ENCODE measurements at regions not wholly inside any gene's neighbourhood (a gene's known extent, or its start where the extent isn't known, plus 50 kb on each side); places are given as distances from the start of the nearest gene placed in this dataset.

DNA sequence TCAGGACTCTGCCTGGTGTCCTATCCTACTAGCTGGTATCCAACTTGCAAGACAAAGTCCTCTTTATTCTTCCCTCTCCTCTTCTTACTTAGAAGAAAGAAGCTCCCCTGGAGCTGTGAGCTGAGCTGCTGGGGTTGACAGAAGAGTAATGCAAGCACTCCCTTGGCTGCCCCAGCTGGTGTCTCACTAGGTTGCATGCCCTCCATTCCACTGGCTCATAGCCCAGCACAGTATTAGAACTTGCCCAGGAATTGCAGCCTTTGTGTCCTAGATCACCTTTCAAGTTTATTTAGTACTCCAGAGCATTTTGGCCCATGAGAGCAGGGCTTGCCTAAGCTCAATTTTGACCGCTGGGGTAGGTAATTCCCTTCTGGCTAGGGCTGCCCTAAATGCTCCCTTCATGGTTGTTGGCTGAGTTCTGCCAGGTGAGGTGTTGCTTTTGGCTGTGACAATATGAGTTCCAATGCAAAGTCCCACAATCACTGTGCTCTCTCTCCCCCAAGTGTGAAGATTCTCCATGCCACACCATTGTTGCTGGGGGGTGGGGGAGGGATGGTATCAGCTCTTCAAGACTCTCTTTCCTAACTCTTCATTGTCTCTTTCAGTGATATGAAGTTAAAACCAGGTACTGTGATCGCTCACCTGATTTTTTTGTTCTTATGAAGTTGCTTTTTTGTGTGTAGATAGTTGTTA is 317.4 kb upstream of the DDHD1 start:
- H3K14ac ChIP-seq (ENCODE audit: insufficient read length), result no peak overlapping the region
- H2BK5ac ChIP-seq (ENCODE audit: low read depth, low read length), result no peak overlapping the region
- CTCF ChIA-PET (ENCODE audit: partially characterized antibody), result interaction anchor here (1.1 to 1.5 kb wide), 3 partner anchors 10 to 39 kb away, joined by 3 to 4 read pairs (median 4); no protein-coding TSS in a partner anchor
- no peak overlapping the region for H3K18ac ChIP-seq (ENCODE audit: extremely low read depth, low read length)
- no peaks in the 10 kb centered on the region for H3K79me2 ChIP-seq (ENCODE audit: control insufficient read depth in 1 of 2, insufficient read depth in 2 of 2, low read length in 2 of 2)
- no peak overlapping the region for H2AFZ ChIP-seq (ENCODE audit: low read length)
- no peak overlapping the region for H2BK15ac ChIP-seq (ENCODE audit: low read length)
- H3K23me2 ChIP-seq (ENCODE audit: low read depth, low read length), result no peaks in the 10 kb centered on the region
- no peak overlapping the region for H3K4ac ChIP-seq (replicated peaks; ENCODE audit: insufficient read length, low read depth, low read length)
- no peaks in the 10 kb centered on the region for H3K27me3 ChIP-seq (replicated peaks in 1 of 4; ENCODE audit: control insufficient read depth in 3 of 4, extremely low read depth in 1 of 4, insufficient read depth in 3 of 4, low read length in 3 of 4)
- POLR2A ChIA-PET (ENCODE audit: partially characterized antibody), result interaction anchor here (0.9 kb wide), 1 partner anchor 11 kb away, joined by 4 read pairs; no protein-coding TSS in a partner anchor
- no peaks in the 10 kb centered on the region for H4K20me1 ChIP-seq (replicated peaks in 1 of 2; ENCODE audit: control insufficient read depth in 1 of 2, insufficient read depth in 2 of 2, low read length in 2 of 2)
- DNase-seq (ENCODE audit: low read depth in 1 of 2, low spot score in 2 of 2) (no peak), FAIRE-seq (no peak)
- no peak for TF ChIP-seq SP1 (IDR thresholded peaks at IDR 0.05; ENCODE audit: low read depth, low read length)
- no peak for TF ChIP-seq GTF2F1 (IDR thresholded peaks at IDR 0.05; ENCODE audit: borderline replicate concordance, low read depth, low read length)
- no peak for TF ChIP-seq FOSL1 (IDR thresholded peaks at IDR 0.05; ENCODE audit: insufficient read depth, low read depth, low read length)
- TF ChIP-seq, protein P1, sequence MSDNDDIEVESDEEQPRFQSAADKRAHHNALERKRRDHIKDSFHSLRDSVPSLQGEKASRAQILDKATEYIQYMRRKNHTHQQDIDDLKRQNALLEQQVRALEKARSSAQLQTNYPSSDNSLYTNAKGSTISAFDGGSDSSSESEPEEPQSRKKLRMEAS (IDR thresholded peaks at IDR 0.05), result no peak
- no peak for TF ChIP-seq SIRT6 (IDR thresholded peaks at IDR 0.05; ENCODE audit: low read length)
- no peak for TF ChIP-seq KDM1A (IDR thresholded peaks at IDR 0.05; ENCODE audit: borderline replicate concordance, low read length)
- no peak for TF ChIP-seq CTBP2 (IDR thresholded peaks at IDR 0.05; ENCODE audit: borderline replicate concordance, insufficient read depth, insufficient read length, low read length)
- no peak for TF ChIP-seq CBX8 (IDR thresholded peaks at IDR 0.05; ENCODE audit: borderline replicate concordance, low read depth, low read length)
- TF ChIP-seq RFX5 (IDR thresholded peaks at IDR 0.05; ENCODE audit: borderline replicate concordance, low read depth, low read length), result no peak
- no peak overlapping the region for H4K8ac ChIP-seq (ENCODE audit: extremely low read depth, insufficient read depth, low read length)
- H3K36me3 ChIP-seq (ENCODE audit: control insufficient read depth in 2 of 4, insufficient read depth in 4 of 4, low read length in 3 of 4), result no peaks in the 10 kb centered on the region
- no peak overlapping the region for H4K5ac ChIP-seq (ENCODE audit: insufficient read length, low read depth, low read length)
- H2BK20ac ChIP-seq (ENCODE audit: low read length), result no peak overlapping the region
- H2BK12ac ChIP-seq (ENCODE audit: low read depth, low read length), result no peak overlapping the region
- no peak overlapping the region for H3K4me2 ChIP-seq (ENCODE audit: insufficient read depth in 1 of 2, low read depth in 2 of 2, low read length in 2 of 2)
- no peak overlapping the region for H2BK120ac ChIP-seq (replicated peaks; ENCODE audit: low read depth, low read length)
- WGBS, 2 experiments (ENCODE audit: extremely low coverage in 1 of 2, insufficient coverage in 1 of 2, insufficient read length in 1 of 2, insufficient replicate concordance in 2 of 2, low coverage in 1 of 2, low lambda C conversion rate in 2 of 2, missing lambda C conversion rate in 1 of 2), result 84% methylated on average over 2 of the region's 2 CpGs; no CpG with 5 or more reads in 1 of the 2 experiments
- no peak overlapping the region for H3K56ac ChIP-seq (replicated peaks; ENCODE audit: insufficient read length, low read depth, low read length)
- H2AK5ac ChIP-seq (ENCODE audit: low read depth, low read length), result no peak overlapping the region
- H3K4me1 ChIP-seq (replicated peaks in 1 of 4; ENCODE audit: control insufficient read depth in 3 of 4, insufficient read depth in 4 of 4, low read length in 3 of 4), result no peaks in the 10 kb centered on the region
- H3K4me3 ChIP-seq (ENCODE audit: extremely low read depth in 1 of 4, insufficient read depth in 2 of 4, low read depth in 3 of 4, low read length in 4 of 4), result no peak overlapping the region
- H3K27ac ChIP-seq (ENCODE audit: low read depth, low read length), result no peak overlapping the region
- H4K91ac ChIP-seq (replicated peaks; ENCODE audit: insufficient read length, low read length), result no peak overlapping the region
- no peaks in the 10 kb centered on the region for H3K79me1 ChIP-seq (ENCODE audit: low read depth, low read length)
- no peak overlapping the region for H3K23ac ChIP-seq (ENCODE audit: insufficient read length)
- H3K9ac ChIP-seq (replicated peaks in 1 of 4; ENCODE audit: extremely low read depth in 1 of 4, low read depth in 3 of 4, low read length in 3 of 4), result no peak overlapping the region
- no peaks in the 10 kb centered on the region for H3K9me3 ChIP-seq (ENCODE audit: insufficient read depth in 2 of 2, low read depth in 1 of 2, low read length in 1 of 2)

Data from H1 (cell line).